ENCODE measurements at regions not wholly inside any gene's neighbourhood (a gene's known extent, or its start where the extent isn't known, plus 50 kb on each side); places are given as distances from the start of the nearest gene placed in this dataset.
"Not testable (repeated sequence)": the region's sequence is repeated elsewhere in the genome, so short reads cannot be mapped to it uniquely, and the experiment has no call there.

DNA sequence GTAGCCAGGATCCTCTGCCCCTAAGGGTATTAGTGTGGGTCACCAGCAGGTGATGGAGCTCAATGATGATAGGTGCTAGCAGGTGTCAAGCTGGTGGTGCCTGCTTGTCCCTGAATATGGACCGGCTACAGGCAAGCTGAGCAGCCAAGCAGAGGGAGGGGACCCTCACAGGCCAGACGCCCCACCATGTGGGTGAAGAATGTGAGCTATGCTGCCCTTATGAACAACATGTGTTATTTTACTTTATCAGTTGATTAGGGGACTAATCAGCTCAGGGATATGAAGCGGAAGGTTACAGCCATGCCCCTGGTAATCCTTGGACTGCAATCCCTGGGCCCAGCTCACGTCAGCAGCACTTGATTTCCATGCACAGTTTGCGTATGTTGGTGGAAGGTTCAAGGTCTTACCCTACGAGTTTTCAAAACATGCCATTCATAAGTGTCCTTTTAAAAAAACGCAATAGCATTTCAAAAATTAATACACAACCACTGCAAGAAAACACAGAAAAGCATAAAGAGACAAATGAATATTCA, 106.0 kb downstream of the CDC7 start:
- DNase-seq: no peak

DNA sequence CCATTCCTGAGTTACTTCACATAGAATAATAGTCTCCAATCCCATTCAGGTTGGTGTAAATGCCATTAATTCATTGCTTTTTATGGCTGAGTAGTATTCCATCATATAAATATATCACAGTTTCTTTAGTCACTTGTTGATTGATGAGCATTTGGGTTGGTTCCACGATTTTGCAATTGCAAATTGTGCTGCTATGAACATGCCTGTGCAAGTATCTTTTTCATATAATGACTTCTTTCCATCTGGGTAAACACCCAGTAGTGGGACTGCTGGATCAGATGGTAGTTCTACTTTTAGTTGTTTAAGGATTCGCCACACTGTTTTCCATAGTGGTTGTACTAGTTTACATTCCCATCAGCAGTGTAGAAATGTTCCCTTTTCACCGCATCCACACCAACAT, 107.0 kb downstream of the CDC7 start:
- DNase-seq: not testable (repeated sequence)

DNA sequence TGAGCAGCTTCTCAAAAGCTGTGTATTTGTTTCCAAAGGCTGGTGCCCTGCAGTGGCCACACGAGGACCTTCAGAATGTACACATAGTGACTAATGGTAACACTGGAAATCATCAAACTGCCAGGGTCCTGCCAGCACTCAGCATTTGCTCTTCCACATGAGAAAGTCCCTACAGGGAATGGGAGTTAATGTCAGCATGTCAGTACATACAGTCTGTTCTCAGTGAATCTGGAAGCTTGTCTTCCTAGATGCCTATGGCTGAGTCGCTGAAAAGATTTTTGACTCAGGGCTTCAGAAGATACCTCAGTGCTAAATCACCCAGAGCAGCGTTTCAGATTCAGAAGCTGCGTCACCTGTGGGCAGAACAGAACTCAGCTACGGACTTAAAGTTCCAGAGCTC, 108.2 kb downstream of the CDC7 start:
- no peak for DNase-seq

DNA sequence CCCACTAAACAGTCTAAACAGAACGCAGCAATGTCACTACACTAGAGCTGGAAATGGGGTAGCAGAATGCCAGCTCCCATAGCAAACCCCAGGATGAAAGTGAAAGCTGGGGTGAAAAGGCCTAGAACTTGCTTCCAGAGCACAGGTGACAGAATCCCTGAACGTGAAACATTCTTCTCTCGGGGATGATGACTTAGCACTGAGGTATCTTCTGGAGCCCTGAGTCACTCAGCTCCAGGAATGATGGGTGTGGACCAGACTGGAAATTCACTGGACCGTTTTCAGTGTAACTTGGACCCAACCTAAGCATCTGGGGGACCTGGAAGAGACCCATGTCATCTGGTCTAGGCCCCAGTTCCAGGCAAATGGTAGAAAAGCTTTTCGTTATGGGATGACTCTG, 108.9 kb downstream of the CDC7 start:
- no peak for DNase-seq

DNA sequence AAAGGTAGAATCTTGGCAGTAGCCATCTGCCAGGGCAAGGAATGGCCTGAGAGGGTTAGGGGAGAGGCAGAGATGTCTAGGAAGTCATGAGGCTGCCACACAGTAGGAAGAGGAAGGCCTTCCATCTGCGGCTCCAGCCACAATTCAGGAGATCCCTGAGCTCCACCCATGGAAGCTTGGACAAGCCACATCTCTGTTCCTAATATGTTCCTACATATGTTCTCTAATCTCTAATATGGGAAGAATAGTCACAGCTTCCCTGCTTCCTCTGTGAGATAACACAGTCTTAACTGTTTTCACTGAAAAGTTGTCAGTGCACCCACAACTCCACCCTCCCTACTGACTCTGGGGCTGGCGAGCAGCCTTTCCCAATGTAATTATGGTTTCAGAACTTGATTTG, 109.5 kb downstream of the CDC7 start:
- DNase-seq: no peak

DNA sequence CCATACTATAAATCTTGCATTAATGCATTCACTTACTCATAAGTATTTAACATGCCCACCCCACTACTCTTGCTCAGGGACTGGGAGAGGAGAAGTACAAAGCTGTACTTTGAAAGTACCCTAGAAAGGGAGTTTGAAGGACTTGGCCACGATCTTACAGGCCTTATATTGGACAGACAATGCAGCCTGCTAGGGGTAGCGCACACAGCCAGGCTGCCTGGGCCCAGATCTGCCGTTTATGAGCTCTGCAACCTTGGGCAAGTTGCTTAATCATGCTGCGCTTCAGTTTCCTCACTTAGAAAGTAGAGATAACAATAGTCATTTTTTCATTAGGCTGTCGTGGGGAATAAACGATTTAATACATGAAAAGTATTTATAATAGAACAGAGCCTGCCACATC, 110.1 kb downstream of the CDC7 start:
- DNase-seq: no peak

DNA sequence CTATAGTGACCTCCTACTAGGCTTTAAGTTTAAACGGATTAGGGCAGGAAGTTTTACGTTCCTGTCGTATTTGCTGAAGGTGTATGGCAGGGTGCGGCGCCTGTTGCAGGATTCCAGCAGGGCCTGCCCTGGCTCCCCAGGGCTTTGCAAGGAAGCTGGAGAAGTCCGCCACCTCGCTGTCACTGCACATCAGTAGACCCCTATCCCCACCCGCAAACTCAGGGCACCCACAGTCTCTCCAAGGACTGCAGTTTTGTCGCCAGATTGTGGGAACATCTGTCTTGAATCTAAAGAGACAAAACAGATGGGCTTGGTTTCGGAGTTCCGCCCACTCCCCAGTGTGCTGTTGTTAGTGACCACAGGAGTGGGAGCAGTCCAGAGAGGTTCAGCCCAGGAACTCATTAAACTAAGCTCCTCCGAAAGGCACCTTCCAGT, 110.8 kb downstream of the CDC7 start:
- DNase-seq: no peak

DNA sequence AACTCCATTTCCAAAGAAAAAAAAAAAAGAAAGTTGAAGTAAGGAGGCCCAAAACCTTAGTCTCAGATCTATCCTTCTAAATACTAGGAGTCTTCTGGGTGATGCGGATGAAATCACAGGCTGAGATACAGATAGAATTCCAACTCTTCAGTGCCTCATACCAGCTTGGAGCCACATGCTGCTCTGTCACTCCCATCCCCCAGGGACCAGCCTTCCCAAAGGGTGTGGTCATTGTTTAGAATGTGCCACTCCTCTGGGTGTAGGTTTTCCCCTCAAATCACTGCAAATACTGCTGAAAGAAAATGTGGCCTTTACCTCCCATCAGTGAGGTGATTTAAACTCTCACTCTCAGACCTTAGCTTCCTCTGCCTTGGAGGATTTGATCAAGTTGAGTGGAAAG, 112.9 kb downstream of the CDC7 start:
- DNase-seq: no peak

DNA sequence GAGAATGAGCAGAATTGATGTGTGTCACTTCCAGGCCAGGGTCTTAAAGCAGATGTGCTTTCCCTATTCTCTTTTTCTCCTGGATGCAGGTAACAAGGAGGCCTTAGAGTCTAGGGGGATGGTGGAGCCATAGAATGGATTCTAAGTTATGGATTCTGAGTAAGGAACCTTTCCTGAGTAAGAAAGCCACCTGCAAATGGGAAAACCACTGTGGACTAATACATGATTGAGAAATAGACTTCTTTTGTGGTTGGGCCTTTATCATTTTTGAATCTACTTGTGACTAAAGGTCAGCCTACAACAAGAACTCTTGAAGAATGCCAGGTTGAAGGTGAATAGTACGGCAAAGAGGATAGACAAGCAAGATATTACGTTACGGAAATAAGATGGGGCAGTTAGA, 116.1 kb downstream of the CDC7 start:
- no peak for DNase-seq

DNA sequence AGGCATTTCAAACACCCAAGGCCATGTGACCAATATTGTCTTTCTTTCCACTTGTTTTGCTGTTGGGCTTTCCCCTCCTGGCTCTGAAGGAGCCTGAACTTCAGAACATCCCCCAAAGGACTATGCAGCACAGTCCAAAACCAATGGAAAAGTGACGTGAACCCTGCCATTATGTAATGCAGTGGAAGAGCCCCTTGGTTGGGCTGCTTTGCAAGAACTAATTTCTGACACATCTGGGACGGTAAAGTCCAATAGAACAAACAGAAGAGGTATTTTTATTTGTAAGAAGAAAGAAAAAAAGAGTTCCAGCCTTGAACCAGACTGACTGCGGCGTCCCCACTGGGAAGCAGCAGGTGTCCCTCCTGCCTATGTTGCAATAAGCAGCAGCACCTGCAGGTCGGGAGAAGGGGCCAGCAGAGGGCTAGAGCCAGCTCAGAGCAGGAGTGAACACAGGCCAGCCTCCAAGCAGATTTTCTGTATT, 116.7 kb downstream of the CDC7 start:
- no peak for DNase-seq

DNA sequence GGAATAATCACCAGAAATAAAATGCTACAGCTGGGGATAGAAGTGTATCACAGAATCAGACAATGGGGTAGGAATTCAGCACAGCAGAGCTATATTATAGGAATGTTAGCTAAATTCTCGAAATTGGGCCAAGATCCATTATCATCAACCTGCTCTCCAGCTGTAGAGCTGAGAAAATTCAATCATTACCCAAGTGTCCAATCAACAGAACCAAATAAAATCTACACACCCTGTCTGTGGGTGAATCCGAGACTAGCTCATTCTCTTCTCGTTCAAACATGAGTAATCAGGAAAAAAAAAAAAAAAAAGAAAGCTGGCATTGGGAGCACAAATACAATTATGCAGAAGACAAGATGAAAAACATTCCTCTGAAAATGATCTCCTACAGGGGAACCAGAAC, 119.2 kb downstream of the CDC7 start:
- no peak for DNase-seq

DNA sequence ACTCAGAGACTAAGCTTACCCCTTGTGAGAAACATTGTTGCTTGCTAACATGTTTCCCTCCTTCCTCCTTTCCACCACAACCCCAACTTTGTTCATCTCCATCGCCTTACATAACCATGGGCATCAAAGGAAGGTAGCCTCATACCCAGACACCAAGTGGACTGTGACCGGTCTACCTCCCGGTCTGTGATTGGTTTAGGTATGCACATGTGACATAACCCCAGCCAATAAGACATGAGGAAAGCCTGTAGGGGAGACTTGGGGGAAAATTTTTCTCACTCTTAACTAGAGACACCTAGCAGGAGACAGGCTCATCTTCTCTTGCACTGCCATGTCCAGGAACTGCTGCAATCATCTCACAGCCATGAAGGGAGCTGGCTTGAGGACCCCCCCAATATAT, 120.7 kb downstream of the CDC7 start:
- DNase-seq: no peak

DNA sequence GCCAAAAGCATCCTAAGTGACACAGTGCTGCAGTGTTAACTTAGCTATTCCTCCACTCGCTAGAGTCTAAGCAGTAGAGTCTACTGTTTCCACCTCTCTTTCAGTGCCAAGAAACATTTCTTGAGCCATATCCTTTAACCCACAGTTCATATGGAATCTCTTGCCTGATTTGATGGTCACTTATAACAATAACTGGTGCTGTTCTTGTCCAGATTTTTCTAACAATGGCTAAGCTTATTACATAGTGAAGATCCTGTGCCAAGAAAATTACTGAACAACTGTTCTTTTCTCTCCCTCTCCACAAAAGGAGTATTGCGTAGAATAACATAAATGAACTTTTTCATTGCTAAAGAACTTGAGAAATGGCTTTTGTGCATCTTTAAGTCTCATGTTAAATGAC, 121.3 kb downstream of the CDC7 start:
- no peak for DNase-seq

DNA sequence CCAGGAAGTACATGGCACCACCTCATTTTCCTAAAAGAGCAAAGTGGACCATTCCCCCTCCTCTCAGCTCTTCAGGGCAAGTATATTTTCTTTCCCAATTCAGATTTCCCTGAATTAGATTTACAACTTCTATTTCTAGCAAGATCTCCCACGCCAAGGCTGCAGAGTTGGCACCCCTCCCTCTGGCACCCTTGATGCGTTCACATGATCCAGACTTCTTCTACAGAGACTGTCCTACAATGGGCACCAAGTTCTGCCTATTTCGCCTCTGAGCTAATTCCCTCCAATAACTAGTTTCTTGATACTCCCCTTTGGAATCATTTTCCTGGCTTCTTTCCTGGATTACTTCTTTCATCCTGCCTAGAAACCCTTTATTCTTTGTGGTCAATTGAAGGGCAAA, 122.0 kb downstream of the CDC7 start:
- no peak for DNase-seq

DNA sequence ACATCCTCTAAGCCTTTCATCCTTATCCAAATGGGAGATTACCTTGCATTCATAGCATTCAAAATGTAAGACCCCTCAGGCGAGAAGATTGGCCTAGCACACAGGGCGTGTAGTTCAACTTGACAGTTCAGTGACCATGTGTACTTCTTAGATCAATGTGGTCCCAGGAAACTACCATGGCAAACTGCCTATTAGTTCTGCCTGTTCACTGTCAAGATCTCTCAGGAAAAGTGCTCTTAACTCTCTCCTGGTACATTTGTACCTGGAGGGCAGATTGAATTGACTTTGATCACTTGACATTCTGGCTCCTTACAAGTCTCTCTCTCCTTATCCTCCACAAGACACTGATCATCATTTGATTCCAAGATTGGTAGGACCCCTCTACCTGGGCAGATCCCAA, 122.4 kb downstream of the CDC7 start:
- no peak for DNase-seq

DNA sequence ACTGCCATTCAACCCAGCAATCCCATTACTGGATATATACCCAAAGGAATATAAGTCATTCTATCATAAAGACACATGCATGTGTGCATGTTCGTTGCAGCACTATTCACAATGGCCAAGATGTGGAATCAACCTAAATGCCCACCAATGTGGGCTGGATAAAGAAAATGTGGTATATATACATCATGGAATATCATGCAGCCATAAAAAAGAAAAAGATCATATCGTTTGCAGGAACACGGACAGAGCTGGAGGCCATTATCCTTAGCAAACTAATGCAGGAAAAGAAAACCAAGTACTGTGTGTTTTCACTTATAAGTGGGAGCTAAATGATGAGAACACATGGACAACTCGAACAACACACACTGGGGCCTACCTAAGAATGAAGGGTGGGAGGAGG, 123.7 kb downstream of the CDC7 start:
- DNase-seq: no peak
